DMS53 treated with DMSO at 0.1 percent for 48 hours (cell line): ENCODE measurements at regions not wholly inside any gene's neighbourhood (a gene's known extent, or its start where the extent isn't known, plus 50 kb on each side); places are given as distances from the start of the nearest gene placed in this dataset.
A peak's percentile ranks its signal among the peaks of the same experiment; 100 is the strongest.

Experiments
- DNase-seq: peaks from one replicate; lab custom pipeline; 2025; ENCODE audit not compliant: unreplicated experiment; lab: John Stamatoyannopoulos, UW

- peak; percentile 49 for DNase-seq
Measured at GRCh38 chr2:207474863-207475485, 54.8 kb upstream of the CREB1 start.

DNA sequence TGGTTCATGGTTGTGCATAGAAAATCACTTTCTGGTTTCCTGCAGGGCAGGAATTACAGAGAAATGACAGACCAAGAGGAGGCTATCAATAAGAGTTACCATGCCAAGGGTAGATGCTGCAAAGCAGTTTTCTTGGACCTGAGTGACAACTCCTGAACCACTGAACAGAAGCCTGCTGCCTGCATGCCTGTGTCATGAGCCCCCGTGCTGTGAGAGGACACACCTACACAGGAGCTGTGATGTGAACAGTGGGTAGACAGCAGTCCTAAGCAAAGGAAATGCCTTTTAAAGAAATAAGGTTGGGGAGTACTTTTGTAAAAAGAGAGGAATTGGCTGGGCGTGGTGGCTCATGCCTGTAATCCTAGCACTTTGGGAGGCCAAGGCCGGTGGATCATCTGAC lies 54.2 kb upstream of the CREB1 start:
- DNase-seq, result no peak

DNA sequence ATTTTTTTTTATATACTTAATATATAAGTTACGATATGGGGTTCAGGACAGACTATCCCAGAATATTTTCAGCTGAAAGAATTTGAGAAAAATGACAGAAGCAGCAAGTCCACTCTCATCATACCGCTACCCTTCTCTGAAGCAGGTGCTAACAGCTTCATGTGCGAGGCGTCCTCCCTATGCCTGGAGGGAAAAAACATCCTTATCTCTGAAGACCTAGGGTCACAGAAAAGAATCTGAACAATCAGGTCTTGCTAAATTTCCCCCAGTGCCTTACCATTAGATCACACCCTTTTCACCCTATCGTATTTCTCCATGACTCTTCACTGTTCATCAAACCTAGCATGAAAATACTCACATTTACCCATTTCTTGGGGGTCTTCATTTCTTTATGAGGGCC lies 51.9 kb upstream of the CREB1 start:
- DNase-seq, result no peak

DNA sequence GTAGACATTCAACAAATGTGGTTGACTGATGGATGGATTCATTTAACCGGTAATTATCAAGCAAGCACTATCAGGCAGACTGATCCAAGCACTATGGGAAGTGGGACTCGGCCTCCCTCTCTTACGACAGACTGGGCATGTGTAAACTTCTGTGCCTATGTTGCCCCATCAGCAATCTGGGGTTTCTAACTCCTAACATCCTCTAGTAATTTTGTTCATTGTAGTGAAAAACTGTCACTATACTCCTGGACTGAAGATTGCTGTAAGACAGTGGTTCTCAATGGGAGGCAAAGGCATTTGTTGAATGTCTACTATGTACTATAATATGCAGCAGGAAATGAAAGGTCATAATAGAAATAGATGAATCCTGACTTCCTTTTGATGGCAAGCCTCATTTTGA lies 51.2 kb upstream of the CREB1 start:
- no peak for DNase-seq

GRCh38 chr2:207479198-207479785 lies 50.5 kb upstream of the CREB1 start:
- DNase-seq, result no peak
